ENCODE measurements at regions not wholly inside any gene's neighbourhood (a gene's known extent, or its start where the extent isn't known, plus 50 kb on each side); places are given as distances from the start of the nearest gene placed in this dataset.
"Not testable (repeated sequence)": the region's sequence is repeated elsewhere in the genome, so short reads cannot be mapped to it uniquely, and the experiment has no call there.

GRCh38 chr16:34064602-34065001 is 605.2 kb downstream of the TP53TG3F start:
- H4K20me1 ChIP-seq (ENCODE audit: low read depth, low read length); H3K79me2 ChIP-seq (ENCODE audit: insufficient read depth, low read length); H3K27me3 ChIP-seq (ENCODE audit: low read length); H3K27ac ChIP-seq (ENCODE audit: low read depth, low read length); H3F3A ChIP-seq (ENCODE audit: insufficient read depth); H3K36me3 ChIP-seq (ENCODE audit: low read length); H2AFZ ChIP-seq (ENCODE audit: low read depth, low read length, severe bottlenecking); H3K9me2 ChIP-seq (replicated peaks; ENCODE audit: insufficient read depth, low read length); H3K4me2 ChIP-seq (ENCODE audit: low read depth, low read length, poor library complexity, severe bottlenecking); H3K9ac ChIP-seq (ENCODE audit: low read length); H3K4me3 ChIP-seq (ENCODE audit: insufficient read depth, low read length, poor library complexity, severe bottlenecking): not testable (repeated sequence)
- peaks cover 46% of the 10 kb centered on the region; the same call in 1 of the 2 replicates for H3K9me3 ChIP-seq (ENCODE audit: insufficient read depth, low read length)

GRCh38 chr16:34069731-34070130 is 610.3 kb downstream of the TP53TG3F start:
- not testable (repeated sequence) for H3K27me3 ChIP-seq (ENCODE audit: low read length); H3K4me3 ChIP-seq (ENCODE audit: insufficient read depth, low read length, poor library complexity, severe bottlenecking); H4K20me1 ChIP-seq (ENCODE audit: low read depth, low read length); H3K4me2 ChIP-seq (ENCODE audit: low read depth, low read length, poor library complexity, severe bottlenecking); H3K79me2 ChIP-seq (ENCODE audit: insufficient read depth, low read length); H3K9ac ChIP-seq (ENCODE audit: low read length); H3K9me2 ChIP-seq (replicated peaks; ENCODE audit: insufficient read depth, low read length); H2AFZ ChIP-seq (ENCODE audit: low read depth, low read length, severe bottlenecking); H3K27ac ChIP-seq (ENCODE audit: low read depth, low read length); H3F3A ChIP-seq (ENCODE audit: insufficient read depth); H3K36me3 ChIP-seq (ENCODE audit: low read length)
- peaks cover 25% of the 10 kb centered on the region; the same call in 1 of the 2 replicates for H3K9me3 ChIP-seq (ENCODE audit: insufficient read depth, low read length)

- no peak overlapping the region for H3K27ac ChIP-seq (ENCODE audit: low read depth, low read length)
- peaks cover 38% of the 10 kb centered on the region; the same call in 1 of the 2 replicates for H3K9me3 ChIP-seq (ENCODE audit: insufficient read depth, low read length)
Observed at GRCh38 chr16:34078691-34079090, 619.3 kb downstream of the TP53TG3F start.

GRCh38 chr16:34085038-34085437 is 625.6 kb downstream of the TP53TG3F start:
- not testable (repeated sequence) for H3K79me2 ChIP-seq (ENCODE audit: insufficient read depth, low read length); H4K20me1 ChIP-seq (ENCODE audit: low read depth, low read length); H3K9me2 ChIP-seq (replicated peaks; ENCODE audit: insufficient read depth, low read length); H3K27ac ChIP-seq (ENCODE audit: low read depth, low read length); H3K9ac ChIP-seq (ENCODE audit: low read length); H3F3A ChIP-seq (ENCODE audit: insufficient read depth); H3K36me3 ChIP-seq (ENCODE audit: low read length); H3K4me2 ChIP-seq (ENCODE audit: low read depth, low read length, poor library complexity, severe bottlenecking); H3K27me3 ChIP-seq (ENCODE audit: low read length); H2AFZ ChIP-seq (ENCODE audit: low read depth, low read length, severe bottlenecking); H3K4me3 ChIP-seq (ENCODE audit: insufficient read depth, low read length, poor library complexity, severe bottlenecking)
- H3K9me3 ChIP-seq (ENCODE audit: insufficient read depth, low read length), result peaks cover 71% of the 10 kb centered on the region; the same call in 1 of the 2 replicates

More at GRCh38 chr16:34078691-34079090, 619.3 kb downstream of the TP53TG3F start:
- Histone ChIP-seq H3F3A (ENCODE audit: insufficient read depth) (no peaks in the 10 kb centered on the region), H3K27me3 (ENCODE audit: low read length) (no peaks in the 10 kb centered on the region), H3K9ac (ENCODE audit: low read length) (no peak overlapping the region), H3K9me2 (replicated peaks; ENCODE audit: insufficient read depth, low read length) (no peaks in the 10 kb centered on the region), H3K36me3 (ENCODE audit: low read length) (no peaks in the 10 kb centered on the region), H3K79me2 (ENCODE audit: insufficient read depth, low read length) (no peaks in the 10 kb centered on the region), H2AFZ (ENCODE audit: low read depth, low read length, severe bottlenecking) (no peak overlapping the region), H3K4me3 (ENCODE audit: insufficient read depth, low read length, poor library complexity, severe bottlenecking) (no peak overlapping the region), H3K4me2 (ENCODE audit: low read depth, low read length, poor library complexity, severe bottlenecking) (no peak overlapping the region), H4K20me1 (ENCODE audit: low read depth, low read length) (no peaks in the 10 kb centered on the region)
- TF ChIP-seq EZH2phosphoT487 (conservative IDR thresholded peaks at IDR 0.05; ENCODE audit: low read length) (no peak), CTCF (IDR thresholded peaks at IDR 0.05; ENCODE audit: insufficient read depth, low read length, poor library complexity, severe bottlenecking) (no peak)

GRCh38 chr16:34095006-34095405 is 635.6 kb downstream of the TP53TG3F start:
- not testable (repeated sequence) for H3K9me2 ChIP-seq (replicated peaks; ENCODE audit: insufficient read depth, low read length); H4K20me1 ChIP-seq (ENCODE audit: low read depth, low read length); H2AFZ ChIP-seq (ENCODE audit: low read depth, low read length, severe bottlenecking); H3K4me2 ChIP-seq (ENCODE audit: low read depth, low read length, poor library complexity, severe bottlenecking); H3F3A ChIP-seq (ENCODE audit: insufficient read depth); H3K79me2 ChIP-seq (ENCODE audit: insufficient read depth, low read length); H3K27me3 ChIP-seq (ENCODE audit: low read length); H3K27ac ChIP-seq (ENCODE audit: low read depth, low read length); H3K4me3 ChIP-seq (ENCODE audit: insufficient read depth, low read length, poor library complexity, severe bottlenecking); H3K36me3 ChIP-seq (ENCODE audit: low read length); H3K9ac ChIP-seq (ENCODE audit: low read length)
- peaks cover 51% of the 10 kb centered on the region; the same call in 1 of the 2 replicates for H3K9me3 ChIP-seq (ENCODE audit: insufficient read depth, low read length)

GRCh38 chr16:34096911-34097310 is 637.5 kb downstream of the TP53TG3F start:
- not testable (repeated sequence) for H3K9ac ChIP-seq (ENCODE audit: low read length); H3K9me2 ChIP-seq (replicated peaks; ENCODE audit: insufficient read depth, low read length); H3K4me3 ChIP-seq (ENCODE audit: insufficient read depth, low read length, poor library complexity, severe bottlenecking); H3K36me3 ChIP-seq (ENCODE audit: low read length); H3K27me3 ChIP-seq (ENCODE audit: low read length); H4K20me1 ChIP-seq (ENCODE audit: low read depth, low read length); H3K79me2 ChIP-seq (ENCODE audit: insufficient read depth, low read length); H2AFZ ChIP-seq (ENCODE audit: low read depth, low read length, severe bottlenecking); H3K4me2 ChIP-seq (ENCODE audit: low read depth, low read length, poor library complexity, severe bottlenecking); H3K27ac ChIP-seq (ENCODE audit: low read depth, low read length); H3F3A ChIP-seq (ENCODE audit: insufficient read depth)
- H3K9me3 ChIP-seq (ENCODE audit: insufficient read depth, low read length), result peaks cover 47% of the 10 kb centered on the region; the same call in 1 of the 2 replicates

GRCh38 chr16:34097326-34097725 is 637.9 kb downstream of the TP53TG3F start:
- not testable (repeated sequence) for H3K4me2 ChIP-seq (ENCODE audit: low read depth, low read length, poor library complexity, severe bottlenecking); H3K79me2 ChIP-seq (ENCODE audit: insufficient read depth, low read length); H2AFZ ChIP-seq (ENCODE audit: low read depth, low read length, severe bottlenecking); H3K36me3 ChIP-seq (ENCODE audit: low read length); H3K4me3 ChIP-seq (ENCODE audit: insufficient read depth, low read length, poor library complexity, severe bottlenecking); H3K9me2 ChIP-seq (replicated peaks; ENCODE audit: insufficient read depth, low read length); H3K9ac ChIP-seq (ENCODE audit: low read length); H3K27me3 ChIP-seq (ENCODE audit: low read length); H4K20me1 ChIP-seq (ENCODE audit: low read depth, low read length); H3F3A ChIP-seq (ENCODE audit: insufficient read depth); H3K27ac ChIP-seq (ENCODE audit: low read depth, low read length)
- peaks cover 45% of the 10 kb centered on the region; the same call in 1 of the 2 replicates for H3K9me3 ChIP-seq (ENCODE audit: insufficient read depth, low read length)
